Activated effector memory CD4-positive, alpha-beta T cell treated with anti-CD3 and anti-CD28 coated beads, Interleukin-2, amount 50 U/mL, for 16 hours (primary cell): ENCODE measurements at regions not wholly inside any gene's neighbourhood (a gene's known extent, or its start where the extent isn't known, plus 50 kb on each side); places are given as distances from the start of the nearest gene placed in this dataset.

ENCODE experiments used
- DNase-seq: peaks from one replicate; pipeline ENCODE4 v3.0.0-alpha.2; 2020

DNA sequence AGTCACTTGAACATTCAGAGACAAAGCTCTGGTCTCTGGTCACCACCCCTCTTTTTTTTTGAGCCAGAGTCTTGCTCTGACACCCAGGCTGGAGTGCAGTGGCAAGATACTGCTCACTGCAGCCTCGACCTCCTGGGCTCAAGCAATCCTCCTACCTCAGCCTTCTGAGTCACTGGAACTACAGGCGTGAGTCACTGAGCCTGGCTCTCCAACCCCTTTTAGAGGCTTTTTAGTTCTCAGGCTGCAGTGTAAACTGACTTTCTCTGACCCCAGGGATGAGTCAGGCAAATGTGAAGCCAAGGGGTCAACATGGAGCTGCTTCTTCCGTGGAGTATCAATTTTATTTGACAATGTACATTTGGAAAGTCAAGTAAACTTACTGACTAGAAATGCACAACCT lies 229.2 kb downstream of the PTTG2 start:
- no peak for DNase-seq

DNA sequence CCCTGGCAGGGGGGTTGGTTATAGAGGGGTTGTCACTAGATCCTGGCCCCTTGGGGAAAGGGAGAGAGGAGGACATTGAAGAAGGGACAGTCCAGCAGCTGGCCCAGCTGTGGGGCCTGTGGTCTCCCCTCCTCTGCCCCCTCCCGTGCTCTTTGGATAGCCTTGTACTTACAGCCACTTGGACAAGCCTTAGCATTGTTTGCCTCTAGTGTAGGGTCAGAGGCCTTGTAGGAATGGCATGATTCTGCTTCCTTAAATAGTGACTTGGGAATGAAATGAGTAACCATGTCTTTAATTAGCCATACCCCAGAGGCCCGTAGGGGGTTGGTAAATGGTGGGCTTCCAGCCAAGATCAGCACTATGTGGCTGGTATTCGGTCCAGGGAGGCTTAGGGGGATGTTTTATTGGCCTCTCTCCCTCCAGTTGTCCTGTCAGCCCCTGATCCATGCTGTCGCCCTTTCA lies 230.6 kb downstream of the PTTG2 start:
- DNase-seq: no peak

DNA sequence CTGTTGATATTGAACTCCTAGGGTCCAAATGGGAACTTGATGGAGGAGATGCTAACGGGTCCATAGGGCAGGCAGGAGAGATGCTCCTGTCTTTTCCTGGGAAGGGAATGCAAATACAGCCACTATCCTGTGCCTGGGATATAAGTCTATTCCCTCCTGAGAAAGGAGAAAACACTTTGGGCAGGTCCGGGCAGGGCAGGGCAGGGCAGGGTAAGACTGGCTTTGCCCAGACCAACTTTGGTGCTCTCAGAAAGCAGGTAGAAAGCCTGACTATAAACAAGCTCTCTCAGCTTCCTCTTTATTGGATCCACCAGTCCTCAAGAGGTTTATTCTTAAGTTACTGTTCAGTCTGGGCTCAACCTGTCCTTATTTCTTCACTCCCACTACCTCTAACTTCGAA lies 232.3 kb downstream of the PTTG2 start:
- DNase-seq: no peak

DNA sequence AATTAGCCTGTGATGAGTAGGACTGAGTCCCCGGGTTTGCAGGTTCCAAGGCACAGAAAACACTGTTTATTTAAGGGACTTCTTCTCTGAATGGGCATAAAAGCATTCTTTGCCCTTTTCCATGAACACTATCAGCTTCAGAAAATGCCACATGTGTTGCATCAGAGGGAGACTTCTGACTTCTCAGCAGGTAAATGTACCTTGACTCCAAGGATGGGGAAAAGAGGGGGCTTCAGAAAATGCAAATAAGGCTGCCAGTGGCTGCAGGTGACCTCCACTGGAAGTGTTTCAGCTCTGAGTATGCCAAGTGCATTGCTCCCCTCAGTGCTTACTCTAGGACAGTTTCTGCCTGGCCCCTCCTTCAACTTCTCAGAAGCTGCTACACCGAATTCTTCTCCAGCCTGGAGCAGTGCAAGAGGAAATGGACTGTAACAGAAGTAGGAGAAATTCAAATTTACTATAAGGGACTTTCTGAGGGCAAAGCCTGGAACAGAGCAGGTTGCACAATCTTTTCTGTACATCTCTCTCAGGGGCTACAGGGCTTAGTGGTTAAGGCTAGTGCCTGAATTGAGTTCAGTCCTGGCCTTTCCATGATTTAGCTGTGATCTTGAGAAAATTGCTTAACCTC lies 233.2 kb downstream of the PTTG2 start:
- DNase-seq: no peak

DNA sequence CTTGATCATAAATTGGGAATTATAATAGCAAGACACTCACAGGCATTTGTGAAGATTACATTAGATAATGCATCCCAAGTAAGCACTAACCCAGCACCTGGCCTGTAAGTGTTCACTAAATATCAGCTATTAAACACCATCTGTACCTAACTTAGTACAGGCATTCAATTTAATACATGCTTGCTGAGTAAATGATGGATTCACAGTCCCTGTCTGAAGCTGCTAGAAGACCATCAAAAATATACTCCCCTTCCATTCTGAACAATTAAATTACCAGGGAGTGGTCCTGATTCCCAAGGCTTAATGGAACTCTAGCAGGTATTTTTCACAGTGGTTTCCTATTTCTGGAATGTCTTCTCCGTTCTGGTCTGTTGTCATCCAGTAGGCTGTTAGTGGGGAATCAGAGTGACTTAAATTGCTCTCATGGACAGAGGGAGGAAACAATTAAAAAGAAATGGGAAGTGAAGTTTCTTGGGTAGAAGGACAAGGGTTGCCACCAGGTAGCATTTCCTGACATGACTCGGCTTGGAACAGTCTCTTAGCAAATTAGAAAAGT lies 233.9 kb downstream of the PTTG2 start:
- no peak for DNase-seq

DNA sequence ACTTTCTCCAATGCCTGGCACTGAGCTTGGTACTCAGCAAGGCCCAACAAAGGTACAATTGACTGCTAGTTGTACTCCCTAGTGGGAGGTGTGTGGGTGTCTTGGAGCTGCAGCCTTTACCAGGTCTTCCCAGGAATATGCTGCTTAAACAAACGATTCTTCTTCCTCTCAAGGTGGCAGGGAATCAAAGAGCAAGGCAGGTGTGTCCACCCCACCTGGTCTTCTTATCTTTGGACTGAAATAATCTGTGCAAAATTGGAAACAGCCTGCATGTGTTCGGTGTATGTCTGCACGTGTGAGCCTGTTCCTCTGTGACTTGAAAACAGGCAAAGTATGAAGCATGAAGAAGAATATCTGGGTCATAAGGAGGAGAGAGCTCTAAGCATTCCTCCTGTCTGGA lies 235.3 kb downstream of the PTTG2 start:
- DNase-seq: no peak

DNA sequence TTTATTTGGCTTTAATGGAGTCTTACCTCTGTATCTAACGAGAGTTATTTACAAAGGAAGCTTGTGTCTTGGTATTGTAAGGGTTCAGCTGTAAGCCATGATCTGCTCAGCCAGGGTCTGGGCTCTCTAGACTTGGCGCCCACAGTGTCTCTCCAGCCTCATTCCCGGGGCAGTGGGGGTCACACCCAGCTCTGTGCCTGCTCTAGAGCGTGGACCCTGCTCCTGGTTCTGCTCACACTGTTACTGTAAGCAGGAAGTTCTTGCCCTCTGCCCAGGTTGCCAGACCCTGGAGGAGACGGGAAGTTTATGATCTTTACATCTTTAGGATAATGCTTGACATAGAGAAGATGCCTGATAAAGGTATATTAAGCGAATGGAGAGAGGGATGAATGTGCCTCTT lies 235.7 kb downstream of the PTTG2 start:
- no peak for DNase-seq

DNA sequence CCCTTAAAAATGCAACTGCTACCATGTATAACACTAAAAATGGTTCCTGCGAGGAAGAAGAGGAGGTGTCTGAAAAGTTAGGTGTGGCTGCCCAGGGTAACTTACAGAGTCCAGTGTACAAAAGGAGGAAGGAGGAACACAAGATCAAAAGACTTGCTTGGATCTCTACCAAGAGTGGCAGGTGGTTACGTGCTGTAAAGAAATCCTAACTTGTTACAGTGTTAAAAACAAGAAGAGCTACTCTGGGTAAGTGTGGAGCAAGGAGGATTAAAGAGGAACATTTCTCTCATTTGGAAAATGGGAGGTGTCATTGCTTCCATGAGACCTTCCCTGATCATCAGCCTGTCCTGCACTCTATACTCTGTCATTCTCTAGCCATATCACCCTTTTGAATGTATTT lies 242.0 kb downstream of the PTTG2 start:
- DNase-seq: no peak

DNA sequence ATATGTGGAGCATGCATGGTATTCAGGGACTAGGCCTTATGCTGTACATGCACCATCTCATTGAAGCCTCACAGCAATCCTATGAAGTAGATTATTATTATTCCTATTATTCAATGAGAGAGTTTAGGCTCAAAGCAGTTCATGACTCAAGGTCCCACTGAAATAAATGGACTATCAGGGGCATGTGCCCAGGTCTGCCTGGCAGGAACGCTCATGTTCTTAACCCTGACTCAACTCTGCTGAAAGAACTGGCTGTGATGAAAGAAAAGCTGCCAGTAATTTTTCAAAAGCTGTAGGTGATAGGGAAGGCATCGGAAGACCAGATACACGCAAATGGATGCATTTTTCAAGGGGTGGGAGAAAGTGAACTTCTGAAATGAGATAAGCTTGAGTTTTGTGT lies 243.4 kb downstream of the PTTG2 start:
- no peak for DNase-seq

DNA sequence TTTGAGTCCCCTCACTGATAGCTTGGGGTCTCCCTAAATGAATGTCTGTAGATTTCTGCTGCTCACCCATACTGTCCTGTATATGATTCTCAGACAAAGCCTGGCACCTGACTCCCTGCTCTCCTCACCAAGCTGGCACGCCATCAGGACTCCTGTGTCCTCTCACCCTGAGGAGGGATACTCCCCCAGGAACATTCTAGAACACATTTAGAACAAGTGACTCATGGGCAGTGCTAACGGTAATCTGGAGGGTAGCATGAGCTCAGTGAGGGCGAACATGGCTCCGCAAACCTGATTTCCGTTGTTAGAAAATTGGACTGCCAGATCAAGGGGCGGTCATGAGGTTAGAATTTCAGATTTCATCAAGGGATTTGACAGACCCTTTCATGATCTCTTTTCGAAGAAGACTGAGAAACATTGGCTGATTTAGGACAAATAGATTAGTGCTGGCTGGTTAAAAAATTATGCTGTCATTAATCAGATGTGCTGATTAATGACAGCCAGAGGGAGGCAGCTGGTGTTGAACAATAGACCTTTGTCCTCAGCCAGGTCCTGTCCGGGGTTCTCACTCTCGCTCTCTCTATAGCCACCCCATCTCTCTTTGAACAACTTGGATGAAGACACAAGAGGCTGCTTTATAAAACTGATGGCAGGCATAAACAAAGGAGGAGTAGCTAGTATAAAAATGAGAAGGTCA lies 244.3 kb downstream of the PTTG2 start:
- DNase-seq: no peak

DNA sequence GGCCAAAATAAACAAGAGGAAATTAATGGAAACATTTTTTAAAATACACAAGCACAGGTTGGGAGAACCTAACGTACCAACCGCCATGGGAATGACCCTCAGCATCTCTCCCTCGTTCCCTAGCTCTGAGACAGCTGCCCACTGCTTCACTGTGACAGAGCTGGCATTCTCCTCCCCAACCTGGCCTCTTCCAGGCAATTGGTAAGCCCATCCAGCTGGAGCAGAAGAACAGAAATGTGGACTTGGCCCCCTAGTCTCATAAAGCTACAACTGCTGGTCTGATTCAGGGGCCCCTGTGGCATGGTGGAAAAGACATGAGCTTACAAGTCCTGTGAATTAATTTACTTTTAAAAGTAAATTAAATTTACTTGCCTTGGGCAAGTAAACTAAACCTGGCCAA lies 245.1 kb downstream of the PTTG2 start:
- no peak for DNase-seq

DNA sequence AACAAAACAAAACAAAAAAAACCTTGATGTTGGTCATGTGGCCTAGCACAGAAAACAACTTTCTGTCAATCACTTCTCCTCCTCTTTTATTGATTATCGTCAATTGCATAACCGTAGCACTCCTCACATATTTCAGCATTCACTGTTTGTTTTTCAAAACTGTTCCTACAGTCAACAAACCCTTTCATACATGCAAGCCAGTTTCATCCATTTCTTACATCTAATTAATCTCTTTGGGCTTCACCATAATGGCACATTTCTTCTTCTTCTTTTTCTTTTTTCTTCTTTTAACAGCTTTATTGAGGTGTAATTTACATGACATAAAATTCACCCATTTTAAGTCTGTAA lies 246.9 kb downstream of the PTTG2 start:
- DNase-seq: no peak

DNA sequence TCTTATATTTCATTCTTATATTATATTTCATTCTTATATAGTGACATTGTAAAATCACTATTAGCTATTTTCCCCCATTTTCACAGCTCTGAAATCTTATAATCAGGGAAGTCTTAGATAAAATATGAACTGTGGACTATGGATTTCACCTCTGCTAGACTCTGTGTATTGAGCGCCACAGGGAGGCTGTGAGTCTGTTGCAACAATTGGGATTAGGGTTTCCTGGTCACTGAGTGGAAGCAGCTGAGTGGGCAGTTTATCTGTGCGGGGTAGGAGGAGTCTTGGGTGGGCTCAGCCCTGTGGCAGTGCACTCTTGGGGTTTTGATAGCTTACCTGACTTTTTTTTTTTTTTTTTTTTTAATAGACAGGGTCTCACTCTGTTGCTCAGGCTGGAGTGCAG lies 249.5 kb downstream of the PTTG2 start:
- no peak for DNase-seq

DNA sequence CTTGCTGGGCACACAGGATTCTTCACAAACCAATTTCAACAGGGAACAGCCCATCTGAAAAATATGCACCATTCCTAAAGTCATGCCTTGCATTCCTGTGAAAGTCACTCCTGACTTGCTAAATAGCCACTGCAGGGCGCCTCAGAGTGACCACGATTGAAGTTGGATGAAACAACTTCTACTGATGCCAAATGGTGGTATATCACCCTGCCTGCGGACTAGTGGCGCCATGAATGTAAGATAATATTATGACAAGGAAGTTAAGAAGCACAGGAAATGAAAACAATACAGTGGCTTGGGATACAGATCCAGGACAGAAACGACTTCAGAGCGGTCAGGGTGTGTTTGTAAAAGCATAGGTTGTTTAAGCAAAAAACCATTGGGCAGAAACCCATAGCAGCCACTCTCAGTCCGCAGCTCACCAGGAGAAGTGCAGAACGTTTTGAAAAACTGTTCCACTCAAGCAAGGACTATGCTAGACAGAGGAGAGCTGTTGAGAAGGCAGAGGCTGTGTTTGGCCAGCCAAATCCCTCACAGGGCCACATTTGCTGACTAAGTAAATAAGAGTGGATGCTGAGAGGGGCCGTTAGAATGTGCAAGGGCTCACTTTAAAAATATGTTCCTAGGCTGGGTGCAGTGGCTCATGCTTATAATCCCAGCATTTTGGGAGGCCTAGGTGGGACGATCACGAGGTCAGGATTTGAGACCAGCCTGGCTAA lies 250.4 kb downstream of the PTTG2 start:
- DNase-seq: no peak

DNA sequence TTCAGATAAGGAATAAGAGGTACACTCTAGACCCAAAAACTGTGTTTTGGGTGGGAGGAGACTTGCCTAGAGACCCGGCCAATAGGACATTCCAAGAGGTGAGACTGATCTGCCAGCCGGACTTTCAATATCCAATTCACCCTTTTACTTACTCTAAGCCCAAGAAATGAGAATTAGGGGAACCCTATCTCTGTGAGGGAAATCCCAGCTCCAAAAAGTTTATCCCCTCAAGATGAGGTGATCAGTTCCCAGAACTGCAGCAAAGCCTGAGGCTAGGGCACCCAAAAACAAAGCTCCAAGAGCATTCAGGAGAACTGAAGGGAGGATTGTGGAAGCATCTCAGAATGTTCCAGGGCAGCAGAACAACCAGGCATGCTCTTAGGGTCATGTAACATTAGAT lies 251.7 kb downstream of the PTTG2 start:
- no peak for DNase-seq

DNA sequence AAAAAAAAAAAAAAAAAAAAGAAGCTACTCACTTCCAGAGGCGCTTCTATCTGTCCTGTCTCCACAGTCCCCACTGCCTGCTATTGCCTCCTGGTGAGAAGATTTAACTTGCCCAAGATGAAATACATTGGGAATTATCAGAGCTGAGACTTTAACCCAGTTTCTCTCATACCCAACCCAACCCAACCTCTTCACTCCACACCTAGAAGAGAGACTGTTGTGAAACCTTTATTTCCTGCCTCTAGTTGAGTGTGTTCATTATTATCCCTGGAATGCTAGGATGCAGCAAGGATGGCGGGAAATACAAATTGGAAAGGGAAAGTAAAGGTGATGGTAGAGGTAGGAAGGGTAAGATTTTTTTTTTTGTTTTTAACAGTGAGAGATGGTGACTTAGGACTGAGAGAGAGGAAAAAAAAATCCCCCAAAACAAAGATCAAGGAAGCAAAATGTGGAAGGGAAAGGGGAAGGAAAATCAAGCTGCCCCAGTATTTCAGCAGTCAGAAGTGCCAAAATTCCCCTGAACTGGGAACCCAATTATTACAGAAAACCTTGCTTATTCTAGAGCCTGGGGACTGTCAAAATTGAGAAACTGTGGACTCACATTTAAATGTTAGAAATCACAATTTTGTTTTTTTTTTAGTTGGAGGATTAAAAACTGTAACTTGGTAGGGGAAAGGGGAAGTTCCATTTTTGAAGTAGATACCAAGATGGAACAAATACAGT lies 253.0 kb downstream of the PTTG2 start:
- no peak for DNase-seq

DNA sequence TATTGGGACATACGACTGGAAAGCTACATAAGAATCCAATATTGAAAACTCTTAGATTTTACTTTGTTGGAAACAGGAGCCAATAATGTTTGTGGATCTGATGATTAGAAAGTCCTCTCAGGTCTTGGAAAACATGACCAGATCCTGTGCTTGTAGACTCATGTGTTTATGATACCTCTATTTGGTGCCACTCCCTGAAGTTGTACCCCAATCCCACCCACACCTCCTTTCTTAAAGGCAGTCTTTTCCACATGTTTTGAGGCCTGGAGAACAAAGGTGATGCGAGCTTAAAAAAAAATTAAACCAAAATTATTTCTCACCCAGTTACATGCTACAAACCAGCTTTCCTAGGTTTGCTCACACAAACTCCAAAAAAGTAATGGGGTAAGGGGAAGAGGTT lies 262.7 kb downstream of the PTTG2 start:
- DNase-seq: no peak

DNA sequence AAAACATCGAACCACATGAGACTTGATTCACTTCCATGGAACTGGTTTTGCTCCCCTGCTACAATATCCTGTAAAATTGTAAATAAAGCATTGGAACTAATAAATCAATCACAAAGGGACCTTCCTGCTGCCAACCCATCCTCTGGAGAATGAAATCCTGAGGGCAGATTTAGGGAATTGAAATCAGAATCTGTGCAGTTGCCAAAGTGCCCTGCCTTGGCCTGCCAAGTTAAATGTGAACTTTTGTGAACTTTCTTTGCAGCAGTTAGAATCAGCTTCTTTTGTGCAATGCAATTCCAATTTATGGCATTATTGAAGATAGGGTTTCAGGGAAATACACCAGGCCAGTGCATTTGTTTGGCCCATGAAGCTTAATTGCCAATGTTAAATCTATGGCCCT lies 263.1 kb downstream of the PTTG2 start:
- DNase-seq: no peak

DNA sequence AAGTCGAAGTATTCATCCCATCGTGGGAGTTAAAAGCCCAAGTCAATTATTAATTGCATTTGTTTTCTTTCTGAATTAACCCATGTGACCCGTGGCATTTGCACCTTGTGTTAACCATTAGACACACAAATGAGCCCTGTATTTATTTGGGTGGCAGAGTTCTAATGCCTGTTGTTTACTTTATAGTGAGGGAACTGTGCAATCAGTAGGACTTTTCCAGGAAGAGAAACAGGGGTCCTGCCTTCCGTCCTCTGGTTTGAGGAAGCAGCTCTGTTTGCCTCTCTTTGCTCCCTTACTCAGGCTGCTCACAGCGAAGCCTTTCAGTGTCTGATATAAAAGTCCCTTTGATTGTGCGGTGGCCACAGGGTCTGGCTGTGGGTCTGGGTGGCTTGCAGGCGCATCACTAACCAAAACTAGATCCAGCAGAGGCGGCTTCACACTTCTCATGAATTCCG lies 263.6 kb downstream of the PTTG2 start:
- no peak for DNase-seq

DNA sequence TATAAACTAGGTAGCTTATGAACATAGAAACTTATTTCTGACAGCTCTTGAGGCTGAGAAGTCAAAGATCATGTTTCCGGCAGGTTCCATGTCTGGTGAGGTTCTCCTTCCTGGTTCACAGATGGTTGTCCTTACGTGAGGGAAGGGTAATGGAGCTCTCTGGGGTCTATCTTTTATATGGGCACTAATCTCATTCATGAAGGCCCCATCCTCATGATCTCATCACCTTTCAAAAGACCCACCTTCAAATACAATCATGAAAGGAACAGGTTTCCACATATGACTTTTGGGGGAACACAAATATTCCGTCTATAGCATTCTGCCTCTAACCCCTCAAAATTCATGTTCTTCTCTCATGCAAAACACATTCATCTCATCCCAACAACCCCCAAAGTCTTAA lies 264.7 kb downstream of the PTTG2 start:
- DNase-seq: no peak

DNA sequence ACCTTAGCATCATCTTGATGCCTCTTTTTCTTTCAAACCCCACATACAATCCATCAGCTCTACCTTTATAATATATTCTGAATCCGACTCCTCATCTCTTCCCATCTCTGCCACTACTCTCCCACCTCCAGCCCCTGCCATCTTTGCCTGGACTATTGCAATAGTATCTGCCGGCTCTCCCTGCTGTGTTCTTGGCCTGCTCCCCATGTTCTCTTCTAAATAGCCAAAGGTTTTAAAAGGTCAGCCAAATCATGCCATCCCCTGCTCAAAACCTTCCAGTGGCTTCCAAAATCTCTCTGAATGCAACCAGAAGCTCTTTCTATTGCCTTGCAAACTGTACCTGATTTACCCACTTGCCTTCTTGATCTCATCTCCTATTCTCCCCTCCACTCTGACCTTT lies 266.0 kb downstream of the PTTG2 start:
- no peak for DNase-seq

DNA sequence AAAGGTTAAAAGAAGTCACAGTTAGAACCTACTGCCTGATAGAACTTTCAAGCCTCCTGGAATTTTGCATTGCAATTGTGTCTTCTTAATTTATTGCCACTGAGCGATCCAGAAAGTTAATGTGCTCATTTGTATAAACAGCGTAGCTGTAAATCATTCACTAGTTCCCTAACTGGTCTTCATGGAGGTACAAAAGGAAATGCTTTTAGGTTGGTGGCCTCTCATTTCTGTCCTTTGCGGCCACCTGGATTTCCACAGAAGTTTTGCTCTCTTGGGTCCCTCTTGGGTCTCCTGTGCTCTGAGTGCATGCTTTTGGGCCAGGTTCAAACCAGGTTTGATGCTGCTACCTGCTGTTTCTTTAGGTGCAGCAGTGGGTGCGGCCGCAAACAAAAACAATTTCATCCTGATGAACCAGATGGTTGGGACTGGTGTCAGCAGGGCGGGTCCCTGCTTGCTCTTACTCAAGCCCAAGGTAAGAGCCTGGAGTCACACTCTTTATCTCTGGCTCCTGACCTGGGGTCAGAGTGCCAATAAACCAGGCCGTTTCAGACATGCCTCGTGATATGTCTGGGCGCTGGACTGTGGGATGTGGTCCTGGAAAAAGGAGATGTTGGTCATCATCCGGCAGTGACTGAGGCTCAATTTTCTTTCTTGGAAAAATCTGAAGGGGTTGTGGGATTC lies 270.1 kb downstream of the PTTG2 start:
- no peak for DNase-seq
